Adrenal gland (tissue), 9 donors: ENCODE measurements at regions not wholly inside any gene's neighbourhood (a gene's known extent, or its start where the extent isn't known, plus 50 kb on each side); places are given as distances from the start of the nearest gene placed in this dataset.

ENCODE experiments used
- DNase-seq, 7 donors: peaks; one replicate each; pipeline ENCODE4 v3.0.0-alpha.2; 2019 to 2020
- H3K27ac ChIP-seq, 5 donors: fragments of 200-600 bp; sonication (generic) in 4 of 5; 1 replicate in 3 of 5; 2 replicates in 2 of 5; pipeline versions ENCODE4 v1.5.1 to v1.8.0; 2016 to 2020; ENCODE audit warnings: mild to moderate bottlenecking in 1 of 5
- H3K27me3 ChIP-seq: fragments of 200-600 bp; 2 replicates; pipeline ENCODE4 v1.8.0; 2021
- H3K36me3 ChIP-seq, 2 donors: fragments of 200-600 bp; replicated peaks in 1 of 2; 1 replicate in 1 of 2; 2 replicates in 1 of 2; pipeline versions ENCODE4 v1.5.1 to v1.8.0; 2018 to 2022
- H3K4me1 ChIP-seq, 2 donors: fragments of 200-600 bp; replicated peaks in 1 of 2; 1 replicate in 1 of 2; 2 replicates in 1 of 2; pipeline versions ENCODE4 v1.5.1 to v1.8.0; 2018 to 2021
- H3K4me3 ChIP-seq, 4 donors: fragments of 200-600 bp; sonication (generic) in 3 of 4; one replicate each; pipeline ENCODE4 v1.5.1; 2016 to 2018
- H3K9me3 ChIP-seq, 3 donors: fragments of 200-600 bp; sonication (generic) in 1 of 3; replicated peaks in 1 of 3; 1 replicate in 2 of 3; 2 replicates in 1 of 3; pipeline versions ENCODE4 v1.5.1 to v1.8.0; 2016 to 2021
- CTCF ChIP-seq, 6 experiments: fragments of 450-650 bp in 4 of 6; fragments of 200-600 bp in 2 of 6; sonication (generic) in 1 of 6; IDR thresholded peaks; 1 replicate in 5 of 6; 2 replicates in 1 of 6; pipeline versions ENCODE4 v1.5.1 to v1.8.0; 2016 to 2021; ENCODE audit warnings: antibody characterized with exemption in 6 of 6, mild to moderate bottlenecking in 2 of 6, moderate library complexity in 1 of 6
- POLR2A ChIP-seq, 2 donors: fragments of 450-650 bp; IDR thresholded peaks; one replicate each; pipeline ENCODE4 v1.6.1; 2017; ENCODE audit warnings: antibody characterized with exemption in 2 of 2, mild to moderate bottlenecking in 2 of 2, moderate library complexity in 1 of 2
- WGBS, 4 donors: extraction: QIAGEN DNeasy Blood & Tissue Kit in 2 of 4; methylation state at CpG; one replicate each; pipeline versions ENCODE4 v1.1.5 to v1.1.7; 2013 to 2017; 5-methylcytosine and 5-hydroxymethylcytosine counted together
- intact Hi-C, 2 donors: fragments of 100-400 bp; cut with DNase I; formaldehyde crosslinking; loops; one replicate each; pipeline versions ENCODE4 v1.14.1 to v1.15.0; 2022 to 2023
- donor health status: healthy with polysubstance abuse.
- donor health status: Bipolar disorder and iron deficiency.
- donor health status: DM: yes; HTN: yes; CAD: no.
- donor health status: DM: no; HTN: no; CAD: no.
- donor health status: DM: no; HTN: no; CAD: no.

- intact Hi-C loops = no loop called here
- TF ChIP-seq CTCF (IDR thresholded peaks at IDR 0.05) = no peak
- no peak for TF ChIP-seq POLR2A (IDR thresholded peaks at IDR 0.05)
- no peak overlapping the region for H3K4me3 ChIP-seq
- DNase-seq = no peak
- no peaks in the 10 kb centered on the region for H3K27me3 ChIP-seq
- H3K27ac ChIP-seq = no peak overlapping the region
- no peaks in the 10 kb centered on the region for H3K36me3 ChIP-seq
- no peaks in the 10 kb centered on the region for H3K9me3 ChIP-seq
- H3K4me1 ChIP-seq = no peaks in the 10 kb centered on the region
- 35 to 63% (median 44%) methylated on average over 1 of the region's 1 CpG for WGBS, 4 donors
Observed at GRCh38 chr10:108393089-108393488, 1228.6 kb upstream of the SORCS1 start.

GRCh38 chr10:108392286-108392685 lies 1227.8 kb upstream of the SORCS1 start:
- Histone ChIP-seq H3K4me1 (no peaks in the 10 kb centered on the region), H3K27me3 (no peaks in the 10 kb centered on the region), H3K4me3 (no peak overlapping the region), H3K27ac (no peak overlapping the region), H3K9me3 (no peaks in the 10 kb centered on the region), H3K36me3 (no peaks in the 10 kb centered on the region)
- WGBS, 4 donors = 33 to 51% (median 47%) methylated on average over 1 of the region's 1 CpG
- DNase-seq = no peak
- intact Hi-C loops = no loop called here
- TF ChIP-seq CTCF (IDR thresholded peaks at IDR 0.05) (no peak), POLR2A (IDR thresholded peaks at IDR 0.05) (no peak)

- H3K4me3 ChIP-seq = no peak overlapping the region
- H3K36me3 ChIP-seq = no peaks in the 10 kb centered on the region
- H3K27me3 ChIP-seq = no peaks in the 10 kb centered on the region
- H3K9me3 ChIP-seq = no peaks in the 10 kb centered on the region
- no peak for TF ChIP-seq POLR2A (IDR thresholded peaks at IDR 0.05)
- no peak overlapping the region for H3K27ac ChIP-seq
- no peak for DNase-seq
- H3K4me1 ChIP-seq = no peaks in the 10 kb centered on the region
- 30 to 48% (median 40%) methylated on average over 1 of the region's 1 CpG for WGBS, 4 donors
- intact Hi-C loops = no loop called here
Observed at GRCh38 chr10:108388706-108389105, 1224.2 kb upstream of the SORCS1 start.

- H3K27ac ChIP-seq = no peak overlapping the region
- H3K4me1 ChIP-seq = no peaks in the 10 kb centered on the region
- intact Hi-C loops = no loop called here
- TF ChIP-seq CTCF (IDR thresholded peaks at IDR 0.05) (no peak), POLR2A (IDR thresholded peaks at IDR 0.05) (no peak)
- no peak for DNase-seq
- H3K36me3 ChIP-seq = no peaks in the 10 kb centered on the region
- no peak overlapping the region for H3K4me3 ChIP-seq
- 67 to 86% (median 80%) methylated on average over 3 of the region's 3 CpGs for WGBS, 4 donors
- H3K9me3 ChIP-seq = no peaks in the 10 kb centered on the region
- no peaks in the 10 kb centered on the region for H3K27me3 ChIP-seq
Observed at GRCh38 chr10:108385963-108386362, 1221.5 kb upstream of the SORCS1 start.

GRCh38 chr10:108384378-108384777 lies 1219.9 kb upstream of the SORCS1 start:
- no peak for DNase-seq
- intact Hi-C loops = no loop called here
- Histone ChIP-seq H3K9me3 (no peaks in the 10 kb centered on the region), H3K4me1 (no peaks in the 10 kb centered on the region), H3K36me3 (no peaks in the 10 kb centered on the region), H3K4me3 (no peak overlapping the region), H3K27ac (no peak overlapping the region), H3K27me3 (no peaks in the 10 kb centered on the region)
- WGBS, 4 donors = 39 to 57% (median 46%) methylated on average over 1 of the region's 1 CpG
- TF ChIP-seq CTCF (IDR thresholded peaks at IDR 0.05) (no peak), POLR2A (IDR thresholded peaks at IDR 0.05) (no peak)
